ENCODE measurements at regions not wholly inside any gene's neighbourhood (a gene's known extent, or its start where the extent isn't known, plus 50 kb on each side); places are given as distances from the start of the nearest gene placed in this dataset.

- no peaks in the 10 kb centered on the region for H3K9me3 ChIP-seq (ENCODE audit: insufficient read depth, low read depth)
- no peak overlapping the region for H3K27ac ChIP-seq
- no peaks in the 10 kb centered on the region for H3K79me2 ChIP-seq (ENCODE audit: low read depth)
- TF ChIP-seq EZH2 (IDR thresholded peaks at IDR 0.05; ENCODE audit: low read depth), result no peak
- TF ChIP-seq CTCF (conservative IDR thresholded peaks at IDR 0.05), result no peak
- DNase-seq, result no peak
- H3K27me3 ChIP-seq (ENCODE audit: insufficient read depth, low read depth), result peaks cover 75% of the 10 kb centered on the region
- no peaks in the 10 kb centered on the region for H3K9me2 ChIP-seq (ENCODE audit: insufficient read depth)
- no peaks in the 10 kb centered on the region for H3K36me3 ChIP-seq (ENCODE audit: low read depth)
- BruUV-seq (replicated peaks), result no TSS peak
- ChIA-PET CTCF (no interaction called here), POLR2A (ENCODE audit: unreplicated experiment) (no interaction called here)
- H3K4me1 ChIP-seq (replicated peaks; ENCODE audit: insufficient read depth), result no peaks in the 10 kb centered on the region
- no peaks in the 10 kb centered on the region for H3F3A ChIP-seq (ENCODE audit: insufficient read depth, low read depth)
- no peak overlapping the region for H3K4me2 ChIP-seq
- intact Hi-C loops (cut with micrococcal nuclease; ENCODE audit: unreplicated experiment), result no loop called here
- no peak overlapping the region for H3K4me3 ChIP-seq
- no peak overlapping the region for H2AFZ ChIP-seq
- no peaks in the 10 kb centered on the region; the same call in 1 of the 2 replicates for H4K20me1 ChIP-seq (ENCODE audit: insufficient read depth)
These were observed 245.0 kb downstream of the TTLL2 start for GRCh38 chr6:167569879-167570278.

GRCh38 chr6:167570460-167571400, 245.8 kb downstream of the TTLL2 start:
- H3K27me3 ChIP-seq (ENCODE audit: insufficient read depth, low read depth), result peaks cover 70% of the 10 kb centered on the region
- H3K4me1 ChIP-seq (replicated peaks; ENCODE audit: insufficient read depth), result no peaks in the 10 kb centered on the region
- no peak overlapping the region for H3K4me2 ChIP-seq
- no peak for DNase-seq
- H3K9me2 ChIP-seq (ENCODE audit: insufficient read depth), result no peaks in the 10 kb centered on the region
- H3K27ac ChIP-seq, result no peak overlapping the region
- no peak overlapping the region for H3K4me3 ChIP-seq
- no TSS peak for BruUV-seq (replicated peaks)
- TF ChIP-seq EZH2 (IDR thresholded peaks at IDR 0.05; ENCODE audit: low read depth) (no peak), CTCF (conservative IDR thresholded peaks at IDR 0.05) (no peak)
- no peaks in the 10 kb centered on the region for H3K36me3 ChIP-seq (ENCODE audit: low read depth)
- no peak overlapping the region for H2AFZ ChIP-seq
- no peaks in the 10 kb centered on the region for H3K79me2 ChIP-seq (ENCODE audit: low read depth)
- no peaks in the 10 kb centered on the region for H4K20me1 ChIP-seq (ENCODE audit: insufficient read depth)
- no peaks in the 10 kb centered on the region for H3K9me3 ChIP-seq (ENCODE audit: insufficient read depth, low read depth)
- CTCF ChIA-PET, result no interaction called here
- intact Hi-C loops (cut with micrococcal nuclease; ENCODE audit: unreplicated experiment), result no loop called here
- no peaks in the 10 kb centered on the region for H3F3A ChIP-seq (ENCODE audit: insufficient read depth, low read depth)
- POLR2A ChIA-PET (ENCODE audit: unreplicated experiment), result no interaction called here

GRCh38 chr6:167571550-167571949, 246.7 kb downstream of the TTLL2 start:
- no peak overlapping the region for H3K27ac ChIP-seq
- CTCF ChIA-PET, result no interaction called here
- BruUV-seq (replicated peaks), result no TSS peak
- no peak overlapping the region for H2AFZ ChIP-seq
- peaks cover 65% of the 10 kb centered on the region for H3K27me3 ChIP-seq (ENCODE audit: insufficient read depth, low read depth)
- no peaks in the 10 kb centered on the region for H3K36me3 ChIP-seq (ENCODE audit: low read depth)
- H3K79me2 ChIP-seq (ENCODE audit: low read depth), result no peaks in the 10 kb centered on the region
- no peaks in the 10 kb centered on the region for H4K20me1 ChIP-seq (ENCODE audit: insufficient read depth)
- H3K9me3 ChIP-seq (ENCODE audit: insufficient read depth, low read depth), result no peaks in the 10 kb centered on the region
- TF ChIP-seq EZH2 (IDR thresholded peaks at IDR 0.05; ENCODE audit: low read depth) (no peak), CTCF (conservative IDR thresholded peaks at IDR 0.05) (no peak)
- H3K4me3 ChIP-seq, result no peak overlapping the region
- DNase-seq, result no peak
- no peaks in the 10 kb centered on the region for H3F3A ChIP-seq (ENCODE audit: insufficient read depth, low read depth)
- intact Hi-C loops (cut with micrococcal nuclease; ENCODE audit: unreplicated experiment), result no loop called here
- no peaks in the 10 kb centered on the region for H3K9me2 ChIP-seq (ENCODE audit: insufficient read depth)
- POLR2A ChIA-PET (ENCODE audit: unreplicated experiment), result no interaction called here
- H3K4me1 ChIP-seq (replicated peaks; ENCODE audit: insufficient read depth), result no peaks in the 10 kb centered on the region
- no peak overlapping the region for H3K4me2 ChIP-seq

All from PC-9 (cell line).